ENCODE measurements at regions not wholly inside any gene's neighbourhood (a gene's known extent, or its start where the extent isn't known, plus 50 kb on each side); places are given as distances from the start of the nearest gene placed in this dataset.

GRCh38 chr18:68354176-68354575, 360.7 kb downstream of the TMX3 start:
- TF ChIP-seq CTCF (IDR thresholded peaks at IDR 0.05): no peak
- Histone ChIP-seq H3K36me3 (ENCODE audit: control insufficient read depth, insufficient read depth, low read length) (no peaks in the 10 kb centered on the region), H3K4me1 (no peaks in the 10 kb centered on the region), H3K9me3 (ENCODE audit: control insufficient read depth, low read length) (no peaks in the 10 kb centered on the region), H3K27me3 (ENCODE audit: control insufficient read depth, insufficient read depth, low read length) (no peaks in the 10 kb centered on the region), H3K79me2 (no peaks in the 10 kb centered on the region), H3K4me3 (ENCODE audit: low read depth, low read length) (no peak overlapping the region), H3K4me2 (ENCODE audit: low read length) (no peak overlapping the region), H3K9ac (no peak overlapping the region), H3K27ac (no peak overlapping the region), H2AFZ (no peak overlapping the region)

DNA sequence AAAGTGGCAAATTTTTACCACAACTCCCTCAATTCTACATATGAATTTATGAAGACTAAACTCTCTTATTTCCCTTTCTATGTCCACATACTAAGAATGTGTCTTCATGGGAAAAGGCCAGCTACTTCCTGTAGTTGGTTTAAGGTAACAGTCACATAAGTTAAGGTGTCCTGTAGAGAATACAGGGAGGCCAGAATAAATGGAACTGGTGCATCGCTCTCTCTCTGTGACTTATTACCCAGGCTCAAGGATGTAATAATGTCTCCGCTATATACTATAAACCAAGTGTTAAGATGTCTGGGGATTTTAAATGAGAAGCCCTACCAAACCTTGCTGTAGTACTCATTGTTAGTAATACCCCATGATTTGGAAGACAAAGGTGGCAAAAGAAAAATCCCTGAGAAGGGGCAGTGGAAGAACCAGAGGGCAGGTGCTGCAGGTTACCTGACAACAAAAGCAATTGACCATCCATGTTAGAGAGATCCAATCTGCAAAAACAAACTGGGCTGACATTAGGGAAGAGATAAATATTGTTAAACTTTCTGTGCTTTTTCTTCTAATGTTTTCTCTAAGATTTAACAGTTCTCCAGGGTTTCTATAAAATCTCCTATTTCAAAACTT, 372.8 kb downstream of the TMX3 start:
- Histone ChIP-seq H3K79me2 (no peaks in the 10 kb centered on the region), H3K9ac (no peak overlapping the region), H3K27ac (no peak overlapping the region), H3K4me2 (ENCODE audit: low read length) (no peak overlapping the region), H2AFZ (no peak overlapping the region), H3K36me3 (ENCODE audit: control insufficient read depth, insufficient read depth, low read length) (no peaks in the 10 kb centered on the region), H3K4me1 (no peaks in the 10 kb centered on the region), H3K9me3 (ENCODE audit: control insufficient read depth, low read length) (no peaks in the 10 kb centered on the region), H3K4me3 (ENCODE audit: low read depth, low read length) (no peak overlapping the region), H3K27me3 (ENCODE audit: control insufficient read depth, insufficient read depth, low read length) (no peaks in the 10 kb centered on the region)
- no peak for TF ChIP-seq CTCF (IDR thresholded peaks at IDR 0.05)

DNA sequence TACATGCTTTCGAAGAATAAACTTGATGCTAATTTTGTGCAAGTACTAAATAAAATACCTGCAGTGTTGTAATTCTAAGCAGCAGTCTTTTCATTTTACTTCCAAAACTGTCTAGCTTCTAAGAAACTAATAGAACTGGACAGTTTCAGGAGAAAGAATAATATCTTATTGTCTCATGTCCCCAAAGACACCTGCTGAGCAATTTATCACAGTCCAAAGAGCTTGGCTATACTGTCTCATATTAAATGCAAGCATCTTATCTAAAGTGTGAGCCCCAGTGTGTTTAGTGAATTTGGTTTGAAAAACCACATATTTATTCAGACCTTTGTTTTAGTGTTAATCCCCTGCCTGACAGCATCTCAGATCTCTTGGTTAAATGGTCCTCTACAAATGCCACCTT, 374.3 kb downstream of the TMX3 start:
- no peak for TF ChIP-seq CTCF (IDR thresholded peaks at IDR 0.05)
- Histone ChIP-seq H3K79me2 (no peaks in the 10 kb centered on the region), H3K4me2 (ENCODE audit: low read length) (no peak overlapping the region), H2AFZ (no peak overlapping the region), H3K9ac (no peak overlapping the region), H3K27ac (no peak overlapping the region), H3K4me3 (ENCODE audit: low read depth, low read length) (no peak overlapping the region), H3K9me3 (ENCODE audit: control insufficient read depth, low read length) (no peaks in the 10 kb centered on the region), H3K27me3 (ENCODE audit: control insufficient read depth, insufficient read depth, low read length) (no peaks in the 10 kb centered on the region), H3K4me1 (no peaks in the 10 kb centered on the region), H3K36me3 (ENCODE audit: control insufficient read depth, insufficient read depth, low read length) (no peaks in the 10 kb centered on the region)

GRCh38 chr18:68330658-68331057, 384.2 kb downstream of the TMX3 start:
- Histone ChIP-seq H3K36me3 (ENCODE audit: control insufficient read depth, insufficient read depth, low read length) (no peaks in the 10 kb centered on the region), H3K9me3 (ENCODE audit: control insufficient read depth, low read length) (no peaks in the 10 kb centered on the region), H3K27me3 (ENCODE audit: control insufficient read depth, insufficient read depth, low read length) (no peaks in the 10 kb centered on the region), H3K4me3 (ENCODE audit: low read depth, low read length) (no peak overlapping the region), H3K27ac (no peak overlapping the region), H3K4me2 (ENCODE audit: low read length) (no peak overlapping the region), H3K4me1 (no peaks in the 10 kb centered on the region), H3K9ac (no peak overlapping the region), H3K79me2 (no peaks in the 10 kb centered on the region), H2AFZ (no peak overlapping the region)
- no peak for TF ChIP-seq CTCF (IDR thresholded peaks at IDR 0.05)

DNA sequence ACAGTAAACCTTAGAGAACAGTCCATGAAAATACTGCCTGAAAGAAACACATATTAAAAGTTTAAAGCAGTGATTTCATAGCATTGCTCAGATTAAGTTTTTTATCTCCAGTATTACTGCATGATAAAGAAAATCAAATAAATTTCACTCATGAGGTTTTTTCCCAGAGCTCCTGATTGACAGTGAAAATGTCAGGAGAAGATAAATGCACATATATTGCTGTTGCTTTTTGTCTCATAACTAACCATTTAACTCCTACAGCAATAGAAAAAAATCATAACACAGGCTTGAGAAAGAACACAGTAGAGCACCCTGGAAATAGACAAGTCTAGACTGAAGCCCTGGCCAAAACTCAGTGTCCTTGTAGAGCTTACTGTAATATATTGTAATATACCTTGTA, 391.0 kb downstream of the TMX3 start:
- Histone ChIP-seq H3K4me2 (ENCODE audit: low read length) (no peak overlapping the region), H3K4me1 (no peaks in the 10 kb centered on the region), H3K9me3 (ENCODE audit: control insufficient read depth, low read length) (no peaks in the 10 kb centered on the region), H3K27me3 (ENCODE audit: control insufficient read depth, insufficient read depth, low read length) (no peaks in the 10 kb centered on the region), H3K36me3 (ENCODE audit: control insufficient read depth, insufficient read depth, low read length) (no peaks in the 10 kb centered on the region), H3K27ac (no peak overlapping the region), H3K79me2 (no peaks in the 10 kb centered on the region), H3K9ac (no peak overlapping the region), H3K4me3 (ENCODE audit: low read depth, low read length) (no peak overlapping the region), H2AFZ (no peak overlapping the region)
- no peak for TF ChIP-seq CTCF (IDR thresholded peaks at IDR 0.05)

All from parathyroid adenoma (tissue), 2 donors.